HL-60 (cell line): ENCODE measurements at regions not wholly inside any gene's neighbourhood (a gene's known extent, or its start where the extent isn't known, plus 50 kb on each side); places are given as distances from the start of the nearest gene placed in this dataset.

Experiments
- DNase-seq, 2 experiments: peaks; one replicate each; pipeline ENCODE4 v3.0.0-alpha.2; 2010 to 2020; ENCODE audit warnings: low read depth in 1 of 2, low spot score in 1 of 2
- H3K27ac ChIP-seq: fragments of 250-450 bp; sonication (Bioruptor Pico); replicated peaks from 2 replicates; pipeline ENCODE4 v1.5.1; 2020; ENCODE audit warnings: mild to moderate bottlenecking, moderate library complexity
- H3K27me3 ChIP-seq: fragments of 250-450 bp; sonication (Bioruptor Pico); 2 replicates; pipeline ENCODE4 v1.5.1; 2021; ENCODE audit warnings: mild to moderate bottlenecking, moderate library complexity; ENCODE audit not compliant: insufficient read depth, poor library complexity, severe bottlenecking
- H3K4me3 ChIP-seq: replicated peaks from 2 replicates; pipeline ENCODE4 v1.5.1; 2011; ENCODE audit warnings: mild to moderate bottlenecking, control low read depth, low read length; ENCODE audit not compliant: insufficient read depth
- CTCF ChIP-seq: IDR thresholded peaks from one replicate; pipeline ENCODE4 v1.5.1; 2011; ENCODE audit warnings: low read length, control low read depth, inconsistent platforms; ENCODE audit not compliant: insufficient read depth
- GABPA ChIP-seq: IDR thresholded peaks from 2 replicates; pipeline ENCODE4 v1.6.1; 2012; ENCODE audit warnings: low read depth
- POLR2AphosphoS5 ChIP-seq: IDR thresholded peaks from 2 replicates; pipeline ENCODE4 v1.6.1; 2012; ENCODE audit warnings: low read depth
- REST ChIP-seq: IDR thresholded peaks from 2 replicates; pipeline ENCODE4 v1.6.1; 2012; ENCODE audit warnings: low read depth; ENCODE audit not compliant: insufficient replicate concordance
- SPI1 ChIP-seq: IDR thresholded peaks from 2 replicates; pipeline ENCODE4 v1.6.1; 2012; ENCODE audit warnings: low read depth, mild to moderate bottlenecking, borderline replicate concordance

GRCh38 chr4:4655901-4656300, 114.1 kb upstream of the STX18 start:
- H3K4me3 ChIP-seq, result no peak overlapping the region
- H3K27ac ChIP-seq, result no peak overlapping the region
- H3K27me3 ChIP-seq, result no peaks in the 10 kb centered on the region
- TF ChIP-seq POLR2AphosphoS5, result no peak
- TF ChIP-seq SPI1, result no peak
- no peak for DNase-seq

GRCh38 chr4:4655011-4655410, 113.2 kb upstream of the STX18 start:
- Histone ChIP-seq H3K27ac (no peak overlapping the region), H3K4me3 (no peak overlapping the region), H3K27me3 (no peaks in the 10 kb centered on the region)
- no peak for TF ChIP-seq GABPA
- TF ChIP-seq REST, result no peak
- no peak for TF ChIP-seq SPI1
- TF ChIP-seq POLR2AphosphoS5, result no peak
- TF ChIP-seq CTCF, result no peak
- DNase-seq, result no peak

GRCh38 chr4:4651811-4652755, 110.2 kb upstream of the STX18 start:
- H3K4me3 ChIP-seq, result no peak overlapping the region
- DNase-seq, result no peak
- no peaks in the 10 kb centered on the region for H3K27me3 ChIP-seq
- no peak overlapping the region for H3K27ac ChIP-seq
- no peak for TF ChIP-seq REST
- no peak for TF ChIP-seq GABPA
- TF ChIP-seq CTCF, result no peak
- TF ChIP-seq SPI1, result no peak
- no peak for TF ChIP-seq POLR2AphosphoS5

- H3K27ac ChIP-seq, result no peak overlapping the region
- no peak for DNase-seq
- no peak for TF ChIP-seq GABPA
- TF ChIP-seq SPI1, result no peak
- TF ChIP-seq POLR2AphosphoS5, result no peak
- TF ChIP-seq CTCF, result no peak
- no peak for TF ChIP-seq REST
These were observed 105.2 kb upstream of the STX18 start for GRCh38 chr4:4647041-4647440.

More at GRCh38 chr4:4647041-4647440, 105.2 kb upstream of the STX18 start:
- Histone ChIP-seq H3K27me3 (no peaks in the 10 kb centered on the region), H3K4me3 (no peak overlapping the region)
